ENCODE measurements at regions not wholly inside any gene's neighbourhood (a gene's known extent, or its start where the extent isn't known, plus 50 kb on each side); places are given as distances from the start of the nearest gene placed in this dataset.

GRCh38 chr1:98342566-98342965, 319.0 kb upstream of the SNX7 start:
- no peak overlapping the region for H3K4me3 ChIP-seq (ENCODE audit: low read length in 2 of 2)
- no peaks in the 10 kb centered on the region for H3K4me1 ChIP-seq (ENCODE audit: control insufficient read depth in 2 of 2, insufficient read depth in 2 of 2, low read length in 2 of 2)
- H3K9me3 ChIP-seq (ENCODE audit: control insufficient read depth in 2 of 2, low read length in 2 of 2), result no peaks in the 10 kb centered on the region
- H3K27me3 ChIP-seq (ENCODE audit: control insufficient read depth in 2 of 2, insufficient read depth in 2 of 2, low read length in 2 of 2), result no peaks in the 10 kb centered on the region
- no peak overlapping the region for H3K27ac ChIP-seq (ENCODE audit: low read depth in 2 of 2, low read length in 2 of 2)
- H3K9ac ChIP-seq (ENCODE audit: low read depth in 1 of 2, low read length in 2 of 2), result no peak overlapping the region
- H3K36me3 ChIP-seq (ENCODE audit: control insufficient read depth in 2 of 2, insufficient read depth in 2 of 2, low read length in 2 of 2), result no peaks in the 10 kb centered on the region

DNA sequence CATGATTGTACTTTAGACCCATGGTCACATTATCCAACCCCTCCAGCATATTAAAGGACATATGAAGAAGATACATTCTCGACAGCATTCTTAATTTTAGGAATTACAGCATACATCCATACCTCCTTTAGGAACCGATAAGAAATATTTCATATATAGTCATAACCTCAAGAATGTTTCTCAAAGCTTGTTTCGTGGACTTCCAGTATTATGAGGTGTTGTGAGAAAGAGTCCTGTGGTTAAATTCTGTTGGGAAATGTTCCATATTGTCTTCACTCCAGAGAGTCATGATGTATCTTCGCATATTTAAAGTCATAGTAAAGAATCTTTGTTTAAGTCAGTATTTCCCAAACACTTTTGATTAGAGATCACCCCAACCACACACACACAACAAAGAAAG, 321.0 kb upstream of the SNX7 start:
- no peaks in the 10 kb centered on the region for H3K36me3 ChIP-seq (ENCODE audit: control insufficient read depth in 2 of 2, insufficient read depth in 2 of 2, low read length in 2 of 2)
- H3K4me3 ChIP-seq (ENCODE audit: low read length in 2 of 2), result no peak overlapping the region
- no peaks in the 10 kb centered on the region for H3K9me3 ChIP-seq (ENCODE audit: control insufficient read depth in 2 of 2, low read length in 2 of 2)
- no peak overlapping the region for H3K9ac ChIP-seq (ENCODE audit: low read depth in 1 of 2, low read length in 2 of 2)
- no peaks in the 10 kb centered on the region for H3K27me3 ChIP-seq (ENCODE audit: control insufficient read depth in 2 of 2, insufficient read depth in 2 of 2, low read length in 2 of 2)
- H3K27ac ChIP-seq (ENCODE audit: low read depth in 2 of 2, low read length in 2 of 2), result no peak overlapping the region
- no peaks in the 10 kb centered on the region for H3K4me1 ChIP-seq (ENCODE audit: control insufficient read depth in 2 of 2, insufficient read depth in 2 of 2, low read length in 2 of 2)

- Histone ChIP-seq H3K9me3 (ENCODE audit: control insufficient read depth in 2 of 2, low read length in 2 of 2) (no peaks in the 10 kb centered on the region), H3K36me3 (ENCODE audit: control insufficient read depth in 2 of 2, insufficient read depth in 2 of 2, low read length in 2 of 2) (no peaks in the 10 kb centered on the region), H3K4me3 (ENCODE audit: low read length in 2 of 2) (peak overlapping the region in 1 of 2 donors; percentile 58), H3K9ac (ENCODE audit: low read depth in 1 of 2, low read length in 2 of 2) (no peak overlapping the region), H3K27me3 (ENCODE audit: control insufficient read depth in 2 of 2, insufficient read depth in 2 of 2, low read length in 2 of 2) (no peaks in the 10 kb centered on the region), H3K27ac (ENCODE audit: low read depth in 2 of 2, low read length in 2 of 2) (no peak overlapping the region), H3K4me1 (ENCODE audit: control insufficient read depth in 2 of 2, insufficient read depth in 2 of 2, low read length in 2 of 2) (no peaks in the 10 kb centered on the region)
Measured at GRCh38 chr1:98336472-98337083, 324.9 kb upstream of the SNX7 start.

DNA sequence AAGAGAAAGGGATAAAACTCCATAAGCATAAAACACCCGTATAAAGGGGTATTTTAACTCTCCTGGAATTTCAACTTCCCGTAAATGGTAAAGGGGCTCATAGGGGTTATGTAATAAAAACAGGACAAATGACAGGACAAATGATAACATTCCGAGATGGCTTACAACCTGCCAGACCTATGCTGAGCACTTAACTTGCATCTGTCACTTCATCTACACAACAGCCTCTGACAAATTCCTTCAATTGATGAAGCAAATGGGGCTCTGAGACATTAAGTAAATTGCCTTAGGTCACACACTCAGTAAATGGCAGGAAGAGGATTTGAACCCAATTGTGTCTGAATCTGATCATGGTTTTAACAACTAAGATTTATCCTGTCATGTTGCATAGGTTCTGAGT, 327.6 kb upstream of the SNX7 start:
- Histone ChIP-seq H3K9me3 (ENCODE audit: control insufficient read depth in 2 of 2, low read length in 2 of 2) (no peaks in the 10 kb centered on the region), H3K4me1 (ENCODE audit: control insufficient read depth in 2 of 2, insufficient read depth in 2 of 2, low read length in 2 of 2) (no peaks in the 10 kb centered on the region), H3K9ac (ENCODE audit: low read depth in 1 of 2, low read length in 2 of 2) (no peak overlapping the region), H3K4me3 (ENCODE audit: low read length in 2 of 2) (no peak overlapping the region), H3K27ac (ENCODE audit: low read depth in 2 of 2, low read length in 2 of 2) (no peak overlapping the region), H3K27me3 (ENCODE audit: control insufficient read depth in 2 of 2, insufficient read depth in 2 of 2, low read length in 2 of 2) (no peaks in the 10 kb centered on the region), H3K36me3 (ENCODE audit: control insufficient read depth in 2 of 2, insufficient read depth in 2 of 2, low read length in 2 of 2) (no peaks in the 10 kb centered on the region)

GRCh38 chr1:98333406-98333805, 328.1 kb upstream of the SNX7 start:
- H3K9ac ChIP-seq (ENCODE audit: low read depth in 1 of 2, low read length in 2 of 2), result no peak overlapping the region

DNA sequence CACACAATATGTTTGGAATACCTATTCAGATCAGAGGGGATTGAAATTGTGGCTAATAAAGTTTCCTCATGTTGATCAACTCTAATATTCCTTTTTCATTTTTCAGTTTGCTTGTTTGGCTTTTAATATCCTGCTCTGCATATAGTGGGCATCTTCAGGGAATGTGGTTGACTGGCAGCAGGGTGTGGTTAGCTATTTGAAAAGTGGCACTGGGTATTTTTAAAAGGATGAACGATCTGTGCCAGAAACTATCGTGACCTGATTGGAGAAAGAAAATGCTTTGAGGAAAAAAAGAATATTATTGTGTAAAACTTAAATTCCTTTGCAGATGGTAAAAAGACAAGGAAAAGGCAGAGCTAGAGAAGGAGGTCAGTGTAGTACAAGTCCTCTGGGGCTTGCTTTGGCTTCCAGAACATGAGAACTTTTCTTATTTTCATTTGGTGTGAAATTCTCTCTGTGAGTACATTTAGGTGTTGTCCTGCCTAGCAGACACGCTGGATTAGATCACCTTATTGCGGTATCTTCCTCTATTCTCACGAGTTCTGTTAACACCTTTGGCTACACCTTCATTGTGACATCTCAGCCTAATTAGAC, 329.7 kb upstream of the SNX7 start:
- H3K4me1 ChIP-seq (ENCODE audit: control insufficient read depth in 2 of 2, insufficient read depth in 2 of 2, low read length in 2 of 2), result no peaks in the 10 kb centered on the region
- H3K9me3 ChIP-seq (ENCODE audit: control insufficient read depth in 2 of 2, low read length in 2 of 2), result no peaks in the 10 kb centered on the region
- no peak overlapping the region for H3K4me3 ChIP-seq (ENCODE audit: low read length in 2 of 2)
- H3K9ac ChIP-seq (ENCODE audit: low read depth in 1 of 2, low read length in 2 of 2), result no peak overlapping the region
- no peak overlapping the region for H3K27ac ChIP-seq (ENCODE audit: low read depth in 2 of 2, low read length in 2 of 2)
- H3K36me3 ChIP-seq (ENCODE audit: control insufficient read depth in 2 of 2, insufficient read depth in 2 of 2, low read length in 2 of 2), result no peaks in the 10 kb centered on the region
- no peaks in the 10 kb centered on the region for H3K27me3 ChIP-seq (ENCODE audit: control insufficient read depth in 2 of 2, insufficient read depth in 2 of 2, low read length in 2 of 2)

More at GRCh38 chr1:98333406-98333805, 328.1 kb upstream of the SNX7 start:
- Histone ChIP-seq H3K27me3 (ENCODE audit: control insufficient read depth in 2 of 2, insufficient read depth in 2 of 2, low read length in 2 of 2) (no peaks in the 10 kb centered on the region), H3K4me1 (ENCODE audit: control insufficient read depth in 2 of 2, insufficient read depth in 2 of 2, low read length in 2 of 2) (no peaks in the 10 kb centered on the region), H3K27ac (ENCODE audit: low read depth in 2 of 2, low read length in 2 of 2) (no peak overlapping the region), H3K36me3 (ENCODE audit: control insufficient read depth in 2 of 2, insufficient read depth in 2 of 2, low read length in 2 of 2) (no peaks in the 10 kb centered on the region), H3K9me3 (ENCODE audit: control insufficient read depth in 2 of 2, low read length in 2 of 2) (no peaks in the 10 kb centered on the region), H3K4me3 (ENCODE audit: low read length in 2 of 2) (no peak overlapping the region)

DNA sequence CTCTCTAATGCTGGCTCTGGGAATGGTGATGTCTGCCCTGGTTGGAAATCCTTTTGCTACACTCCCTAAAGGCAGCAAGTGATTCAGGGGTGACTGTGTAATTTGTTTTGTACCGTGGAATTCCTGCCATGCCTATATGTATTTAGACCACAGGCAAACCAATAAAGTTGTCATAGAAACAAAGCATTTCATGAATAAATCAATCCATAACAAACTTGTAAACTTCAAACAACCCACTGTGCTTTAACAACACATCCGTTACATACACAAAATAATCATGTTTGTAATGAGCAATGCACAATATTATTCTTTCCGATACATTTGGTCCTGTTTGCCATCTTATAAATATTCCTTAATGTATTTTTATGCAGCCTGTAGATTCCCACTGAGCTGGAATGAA, 330.3 kb upstream of the SNX7 start:
- H3K4me1 ChIP-seq (ENCODE audit: control insufficient read depth in 2 of 2, insufficient read depth in 2 of 2, low read length in 2 of 2), result no peaks in the 10 kb centered on the region
- H3K4me3 ChIP-seq (ENCODE audit: low read length in 2 of 2), result no peak overlapping the region
- H3K27ac ChIP-seq (ENCODE audit: low read depth in 2 of 2, low read length in 2 of 2), result no peak overlapping the region
- no peaks in the 10 kb centered on the region for H3K27me3 ChIP-seq (ENCODE audit: control insufficient read depth in 2 of 2, insufficient read depth in 2 of 2, low read length in 2 of 2)
- no peaks in the 10 kb centered on the region for H3K36me3 ChIP-seq (ENCODE audit: control insufficient read depth in 2 of 2, insufficient read depth in 2 of 2, low read length in 2 of 2)
- no peaks in the 10 kb centered on the region for H3K9me3 ChIP-seq (ENCODE audit: control insufficient read depth in 2 of 2, low read length in 2 of 2)
- H3K9ac ChIP-seq (ENCODE audit: low read depth in 1 of 2, low read length in 2 of 2), result no peak overlapping the region

GRCh38 chr1:98330224-98330623, 331.3 kb upstream of the SNX7 start:
- Histone ChIP-seq H3K9me3 (ENCODE audit: control insufficient read depth in 2 of 2, low read length in 2 of 2) (no peaks in the 10 kb centered on the region), H3K27ac (ENCODE audit: low read depth in 2 of 2, low read length in 2 of 2) (no peak overlapping the region), H3K4me1 (ENCODE audit: control insufficient read depth in 2 of 2, insufficient read depth in 2 of 2, low read length in 2 of 2) (no peaks in the 10 kb centered on the region), H3K36me3 (ENCODE audit: control insufficient read depth in 2 of 2, insufficient read depth in 2 of 2, low read length in 2 of 2) (no peaks in the 10 kb centered on the region), H3K9ac (ENCODE audit: low read depth in 1 of 2, low read length in 2 of 2) (no peak overlapping the region), H3K4me3 (ENCODE audit: low read length in 2 of 2) (no peak overlapping the region), H3K27me3 (ENCODE audit: control insufficient read depth in 2 of 2, insufficient read depth in 2 of 2, low read length in 2 of 2) (no peaks in the 10 kb centered on the region)

DNA sequence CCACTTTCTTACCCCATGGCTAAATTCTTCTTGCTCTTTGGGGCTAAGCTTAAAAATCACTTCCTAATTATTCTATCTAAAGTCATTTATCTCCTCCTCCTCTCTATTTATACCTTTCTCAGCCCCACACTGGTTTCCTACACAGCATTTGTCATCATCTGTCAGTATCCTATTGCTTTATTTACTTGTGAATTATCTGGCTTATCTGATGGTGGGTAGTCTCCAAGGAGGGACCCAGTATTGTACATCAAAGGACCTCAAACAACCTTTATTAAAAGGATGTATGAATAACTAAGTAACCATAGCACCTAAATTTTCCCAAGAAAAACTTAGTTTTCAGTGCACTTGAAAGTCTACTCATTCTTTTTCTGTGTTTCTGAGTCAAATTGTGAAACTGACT, 332.7 kb upstream of the SNX7 start:
- Histone ChIP-seq H3K36me3 (ENCODE audit: control insufficient read depth in 2 of 2, insufficient read depth in 2 of 2, low read length in 2 of 2) (no peaks in the 10 kb centered on the region), H3K4me3 (ENCODE audit: low read length in 2 of 2) (no peak overlapping the region), H3K9me3 (ENCODE audit: control insufficient read depth in 2 of 2, low read length in 2 of 2) (no peaks in the 10 kb centered on the region), H3K4me1 (ENCODE audit: control insufficient read depth in 2 of 2, insufficient read depth in 2 of 2, low read length in 2 of 2) (peaks cover 0 to 3% of the 10 kb centered on the region in 2 donors), H3K9ac (ENCODE audit: low read depth in 1 of 2, low read length in 2 of 2) (no peak overlapping the region), H3K27ac (ENCODE audit: low read depth in 2 of 2, low read length in 2 of 2) (no peak overlapping the region), H3K27me3 (ENCODE audit: control insufficient read depth in 2 of 2, insufficient read depth in 2 of 2, low read length in 2 of 2) (no peaks in the 10 kb centered on the region)

DNA sequence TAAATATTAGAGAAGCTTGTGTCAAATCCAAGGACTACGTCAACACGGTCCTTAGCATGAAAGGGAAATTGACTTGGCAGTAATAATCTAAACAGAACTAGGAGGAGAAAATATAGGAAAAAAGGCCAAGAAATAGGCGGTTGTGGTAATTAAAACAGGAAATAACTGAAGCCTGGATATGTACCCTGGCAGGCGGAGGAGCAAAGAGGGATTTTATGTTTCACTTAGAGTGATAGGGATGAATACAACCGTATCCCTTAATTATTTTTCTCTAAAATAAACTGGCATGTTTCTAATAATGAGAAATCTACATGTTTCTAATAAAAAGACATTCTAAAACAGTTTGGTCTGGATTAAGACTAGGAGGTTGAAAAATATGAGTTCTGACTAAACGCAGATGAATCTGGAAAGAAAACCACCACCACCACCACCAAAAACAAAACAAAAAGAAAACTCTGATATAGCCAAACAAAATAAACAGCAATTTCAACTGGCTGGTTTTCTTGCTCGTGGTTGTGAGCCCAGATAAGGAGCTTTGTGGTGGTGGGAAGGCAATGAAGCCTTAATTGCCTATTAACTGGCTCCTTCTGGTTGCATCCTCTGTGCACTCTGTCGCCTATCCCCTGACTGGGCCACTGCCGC, 334.2 kb upstream of the SNX7 start:
- peaks cover 0 to 4% of the 10 kb centered on the region in 2 donors for H3K4me1 ChIP-seq (ENCODE audit: control insufficient read depth in 2 of 2, insufficient read depth in 2 of 2, low read length in 2 of 2)
- H3K27ac ChIP-seq (ENCODE audit: low read depth in 2 of 2, low read length in 2 of 2), result no peak overlapping the region
- no peaks in the 10 kb centered on the region for H3K9me3 ChIP-seq (ENCODE audit: control insufficient read depth in 2 of 2, low read length in 2 of 2)
- H3K27me3 ChIP-seq (ENCODE audit: control insufficient read depth in 2 of 2, insufficient read depth in 2 of 2, low read length in 2 of 2), result no peaks in the 10 kb centered on the region
- no peaks in the 10 kb centered on the region for H3K36me3 ChIP-seq (ENCODE audit: control insufficient read depth in 2 of 2, insufficient read depth in 2 of 2, low read length in 2 of 2)
- no peak overlapping the region for H3K4me3 ChIP-seq (ENCODE audit: low read length in 2 of 2)
- H3K9ac ChIP-seq (ENCODE audit: low read depth in 1 of 2, low read length in 2 of 2), result no peak overlapping the region
